HepG2 (cell line): ENCODE measurements at regions not wholly inside any gene's neighbourhood (a gene's known extent, or its start where the extent isn't known, plus 50 kb on each side); places are given as distances from the start of the nearest gene placed in this dataset.

Experiments used
- CENPT ChIP-seq: sonication (generic); formaldehyde crosslinking; IDR thresholded peaks from 2 replicates; pipeline ENCODE4 v1.8.0; 2022; ENCODE audit warnings: low read depth, mild to moderate bottlenecking, moderate library complexity, missing genetic modification reagents
- ETS1 ChIP-seq: sonication (generic); formaldehyde crosslinking; IDR thresholded peaks from 2 replicates; pipeline ENCODE4 v1.4.0; 2020; ENCODE audit warnings: missing genetic modification reagents
- ETV5 ChIP-seq: IDR thresholded peaks from 2 replicates; pipeline ENCODE4 v1.6.1; 2018; ENCODE audit warnings: missing biosample characterization, missing genetic modification reagents, inconsistent platforms, borderline replicate concordance
- FOXO4 ChIP-seq: sonication (generic); formaldehyde crosslinking; conservative IDR thresholded peaks from 2 replicates; pipeline ENCODE4 v1.8.1; 2023; ENCODE audit warnings: missing genetic modification reagents
- GABPB1 ChIP-seq: IDR thresholded peaks from 2 replicates; pipeline ENCODE4 v1.6.1; 2016; ENCODE audit warnings: mild to moderate bottlenecking, missing genetic modification reagents, moderate library complexity, missing compliant biosample characterization
- MED8 ChIP-seq: sonication (generic); formaldehyde crosslinking; IDR thresholded peaks from 2 replicates; pipeline ENCODE4 v1.8.1; 2023; ENCODE audit warnings: mild to moderate bottlenecking, missing genetic modification reagents; ENCODE audit not compliant: insufficient replicate concordance
- MTF2 ChIP-seq: sonication (generic); formaldehyde crosslinking; IDR thresholded peaks from 2 replicates; pipeline ENCODE4 v1.5.0; 2020; ENCODE audit warnings: missing genetic modification reagents, borderline replicate concordance
- NFKBIZ ChIP-seq: IDR thresholded peaks from 2 replicates; pipeline ENCODE4 v1.6.1; 2018; ENCODE audit warnings: missing genetic modification reagents, missing compliant biosample characterization
- NFYB ChIP-seq: sonication (generic); formaldehyde crosslinking; IDR thresholded peaks from 2 replicates; pipeline ENCODE4 v1.4.0; 2020; ENCODE audit warnings: missing genetic modification reagents
- NONO ChIP-seq, 2 experiments: fragments of 450-650 bp in 1 of 2; sonication (generic) in 1 of 2; formaldehyde crosslinking in 1 of 2; IDR thresholded peaks in 1 of 2; conservative IDR thresholded peaks in 1 of 2; 2 replicates each; pipeline versions ENCODE4 v1.6.1 to v1.8.0; 2017 to 2022; ENCODE audit warnings: mild to moderate bottlenecking in 1 of 2, missing genetic modification reagents in 1 of 2, moderate library complexity in 1 of 2
- PAF1 ChIP-seq: IDR thresholded peaks from 2 replicates; pipeline ENCODE4 v1.6.1; 2016; ENCODE audit warnings: missing genetic modification reagents, missing compliant biosample characterization
- PLRG1 ChIP-seq: fragments of 450-650 bp; conservative IDR thresholded peaks from 2 replicates; pipeline ENCODE4 v1.6.1; 2016
- PPARG ChIP-seq: conservative IDR thresholded peaks from 2 replicates; pipeline ENCODE4 v1.6.1; 2016; ENCODE audit warnings: missing biosample characterization, missing genetic modification reagents
- SKI ChIP-seq: fragments of 450-650 bp; IDR thresholded peaks from one replicate; pipeline ENCODE4 v1.6.1; 2018; ENCODE audit warnings: mild to moderate bottlenecking; ENCODE audit not compliant: partially characterized antibody
- SMAD1 ChIP-seq: sonication (generic); formaldehyde crosslinking; IDR thresholded peaks from 2 replicates; pipeline ENCODE4 v1.4.0; 2020; ENCODE audit warnings: missing genetic modification reagents, low read depth, mild to moderate bottlenecking, borderline replicate concordance
- SP2 ChIP-seq: sonication (generic); formaldehyde crosslinking; IDR thresholded peaks from 2 replicates; pipeline ENCODE4 v1.5.1; 2020; ENCODE audit warnings: mild to moderate bottlenecking, missing genetic modification reagents
- TAF1 ChIP-seq: sonication (generic); formaldehyde crosslinking; IDR thresholded peaks from 2 replicates; pipeline ENCODE4 v1.4.0; 2020; ENCODE audit warnings: missing genetic modification reagents
- TFDP2 ChIP-seq: sonication (generic); formaldehyde crosslinking; IDR thresholded peaks from 2 replicates; pipeline ENCODE4 v1.4.0; 2020; ENCODE audit warnings: missing genetic modification reagents
- TRIM22 ChIP-seq: fragments of 450-650 bp; IDR thresholded peaks from 2 replicates; pipeline ENCODE4 v1.6.1; 2017
- ZBTB20 ChIP-seq: sonication (generic); formaldehyde crosslinking; IDR thresholded peaks from 2 replicates; pipeline ENCODE4 v1.8.1; 2023; ENCODE audit warnings: missing genetic modification reagents, low read depth, mild to moderate bottlenecking, borderline replicate concordance
- ZBTB44 ChIP-seq: sonication (generic); formaldehyde crosslinking; IDR thresholded peaks from 2 replicates; pipeline ENCODE4 v1.4.0; 2020; ENCODE audit warnings: missing genetic modification reagents
- ZFX ChIP-seq: sonication (generic); formaldehyde crosslinking; IDR thresholded peaks from 2 replicates; pipeline ENCODE4 v1.4.0; 2020; ENCODE audit warnings: mild to moderate bottlenecking, low read depth, missing genetic modification reagents, moderate library complexity
- ZNF121 ChIP-seq: sonication (generic); formaldehyde crosslinking; IDR thresholded peaks from 2 replicates; pipeline ENCODE4 v1.5.0; 2020; ENCODE audit warnings: mild to moderate bottlenecking, missing genetic modification reagents
- ZNF225 ChIP-seq: sonication (generic); formaldehyde crosslinking; IDR thresholded peaks from 2 replicates; pipeline ENCODE4 v1.4.0; 2020; ENCODE audit warnings: mild to moderate bottlenecking, missing genetic modification reagents
- ZNF598 ChIP-seq: sonication (generic); formaldehyde crosslinking; IDR thresholded peaks from 2 replicates; pipeline ENCODE4 v1.5.1; 2020; ENCODE audit warnings: mild to moderate bottlenecking, missing genetic modification reagents, borderline replicate concordance
- ZNF670 ChIP-seq: sonication (generic); formaldehyde crosslinking; IDR thresholded peaks from 2 replicates; pipeline ENCODE4 v1.8.0; 2022; ENCODE audit warnings: mild to moderate bottlenecking, missing genetic modification reagents, borderline replicate concordance

- TF ChIP-seq SMAD1 (CRISPR knock-in tag) (no peak), TRIM22 (no peak), CENPT (CRISPR knock-in tag) (no peak), ZBTB44 (no peak), FOXO4 (CRISPR knock-in tag) (no peak), TFDP2 (CRISPR knock-in tag) (no peak), ETS1 (CRISPR knock-in tag) (no peak), ETV5 (CRISPR knock-in tag) (peak; percentile 79; the same call in 1 of the 2 replicates), ZFX (CRISPR knock-in tag) (peak; percentile 75), PAF1 (CRISPR knock-in tag) (no peak), PPARG (CRISPR knock-in tag) (peak; percentile 56; the same call in 1 of the 2 replicates), GABPB1 (CRISPR knock-in tag) (peak; percentile 53; the same call in 1 of the 2 replicates), NFKBIZ (CRISPR knock-in tag) (0 out of 2 replicates have a peak, but pooled peaks have one; percentile 52), ZNF225 (CRISPR knock-in tag) (no peak), ZBTB20 (CRISPR knock-in tag) (peak; percentile 70; the same call in 1 of the 2 replicates), SKI (no peak), ZNF121 (CRISPR knock-in tag) (no peak), SP2 (CRISPR knock-in tag) (no peak), MED8 (CRISPR knock-in tag) (no peak), MTF2 (CRISPR knock-in tag) (no peak), ZNF670 (CRISPR knock-in tag) (peak; percentile 75; the same call in 1 of the 2 replicates), ZNF598 (no peak), PLRG1 (no peak), NONO (IDR thresholded peaks at IDR 0.05) (no peak), NONO (CRISPR knock-in tag; conservative IDR thresholded peaks at IDR 0.05) (peak; percentile 50; the same call in 1 of the 2 replicates), TAF1 (no peak), NFYB (no peak)
Measured at GRCh38 chr2:175461839-175462238, 280.3 kb upstream of the ATP5MC3 start (continued).
